Kidney (tissue), 13 donors: ENCODE measurements at regions not wholly inside any gene's neighbourhood (a gene's known extent, or its start where the extent isn't known, plus 50 kb on each side); places are given as distances from the start of the nearest gene placed in this dataset.
"Not testable (repeated sequence)": the region's sequence is repeated elsewhere in the genome, so short reads cannot be mapped to it uniquely, and the experiment has no call there.

ENCODE experiments used
- DNase-seq, 5 donors: peaks; one replicate each; pipeline ENCODE4 v3.0.0-alpha.2; 2013 to 2020
- FAIRE-seq: peaks from 2 replicates; lab custom pipeline; 2012; peaks lifted over from hg19 to GRCh38; lab: Jason Lieb, UNC
- H3K27ac ChIP-seq, 2 donors: one replicate each; pipeline ENCODE4 v1.7.0; 2013; ENCODE audit warnings: low read depth in 2 of 2, low read length in 2 of 2, inconsistent platforms in 1 of 2
- H3K27me3 ChIP-seq: one replicate; pipeline ENCODE4 v1.7.1; 2013; ENCODE audit warnings: low read length, inconsistent platforms; ENCODE audit not compliant: control insufficient read depth, insufficient read depth
- H3K36me3 ChIP-seq, 3 donors: one replicate each; pipeline versions ENCODE4 v1.7.0 to v1.7.1; 2013; ENCODE audit warnings: low read length in 3 of 3, control low read depth in 1 of 3, inconsistent platforms in 1 of 3; ENCODE audit not compliant: insufficient read depth in 3 of 3, control insufficient read depth in 2 of 3
- H3K4me1 ChIP-seq, 3 donors: one replicate each; pipeline versions ENCODE4 v1.7.0 to v1.7.1; 2013; ENCODE audit warnings: low read length in 3 of 3, inconsistent platforms in 1 of 3, low read depth in 1 of 3; ENCODE audit not compliant: control insufficient read depth in 2 of 3, insufficient read depth in 2 of 3
- H3K4me3 ChIP-seq, 3 donors: one replicate each; pipeline versions ENCODE4 v1.7.0 to v1.8.1; 2013; ENCODE audit warnings: low read length in 3 of 3, control low read depth in 1 of 3, inconsistent platforms in 1 of 3
- H3K9ac ChIP-seq, 3 donors: one replicate each; pipeline versions ENCODE4 v1.7.0 to v1.7.1; 2013; ENCODE audit warnings: low read length in 3 of 3, control low read depth in 1 of 3, inconsistent platforms in 1 of 3
- H3K9me3 ChIP-seq, 3 donors: one replicate each; pipeline versions ENCODE4 v1.7.0 to v1.7.1; 2013; ENCODE audit warnings: low read length in 3 of 3, control low read depth in 1 of 3, inconsistent platforms in 1 of 3; ENCODE audit not compliant: control insufficient read depth in 2 of 3, insufficient read depth in 1 of 3
- CTCF ChIP-seq: IDR thresholded peaks from 3 replicates; pipeline ENCODE4 v1.5.1; 2012; ENCODE audit warnings: mild to moderate bottlenecking, moderate library complexity, borderline replicate concordance; ENCODE audit not compliant: insufficient read depth; ENCODE audit errors: extremely low read depth
- intact Hi-C: fragments of 100-400 bp; cut with DNase I; formaldehyde crosslinking; loops from one replicate; pipeline ENCODE4 v1.11.1; 2022
- donor health status: control.
- donor health status: control.
- donor health status: control.
- donor health status: control.
- donor health status: control.
- donor health status: DM: yes; HTN: yes; CAD: no.
- donor health status: Normal renal cell carcinoma (clear cell type).

- no peak overlapping the region for H3K27ac ChIP-seq
- no peak for FAIRE-seq
- H3K9ac ChIP-seq = no peak overlapping the region
- H3K4me3 ChIP-seq = no peak overlapping the region
- intact Hi-C loops = no loop called here
- peaks cover 0 to 4% (median 0%) of the 10 kb centered on the region in 3 donors for H3K9me3 ChIP-seq
- H3K27me3 ChIP-seq = no peaks in the 10 kb centered on the region
- no peak for TF ChIP-seq CTCF
- H3K36me3 ChIP-seq = no peaks in the 10 kb centered on the region
- no peaks in the 10 kb centered on the region for H3K4me1 ChIP-seq
- no peak for DNase-seq
Measured at GRCh38 chr5:17966640-17967402, 332.6 kb downstream of the TAF11L14 start.

GRCh38 chr5:17976404-17976803 lies 342.1 kb downstream of the TAF11L14 start:
- Histone ChIP-seq H3K9me3 (no peaks in the 10 kb centered on the region), H3K36me3 (no peaks in the 10 kb centered on the region), H3K4me1 (no peaks in the 10 kb centered on the region), H3K4me3 (no peak overlapping the region), H3K9ac (no peak overlapping the region), H3K27me3 (no peaks in the 10 kb centered on the region), H3K27ac (no peak overlapping the region)
- FAIRE-seq (no peak), DNase-seq (no peak)
- TF ChIP-seq CTCF = no peak
- intact Hi-C loops = no loop called here

- FAIRE-seq (no peak), DNase-seq (no peak)
- intact Hi-C loops = no loop called here
- Histone ChIP-seq H3K4me3 (no peak overlapping the region), H3K4me1 (no peaks in the 10 kb centered on the region), H3K36me3 (no peaks in the 10 kb centered on the region), H3K9me3 (peaks cover 0 to 3% (median 0%) of the 10 kb centered on the region in 3 donors), H3K27me3 (no peaks in the 10 kb centered on the region), H3K9ac (no peak overlapping the region), H3K27ac (no peak overlapping the region)
- no peak for TF ChIP-seq CTCF
Measured at GRCh38 chr5:17978954-17979353, 344.7 kb downstream of the TAF11L14 start.

- intact Hi-C loops, H3K27ac ChIP-seq, FAIRE-seq, DNase-seq, H3K27me3 ChIP-seq, H3K4me1 ChIP-seq, H3K9me3 ChIP-seq, H3K36me3 ChIP-seq, H3K9ac ChIP-seq, H3K4me3 ChIP-seq: not testable (repeated sequence)
Measured at GRCh38 chr5:17982626-17983025, 348.4 kb downstream of the TAF11L14 start.
